Osteoblast (primary cell): ENCODE measurements at regions not wholly inside any gene's neighbourhood (a gene's known extent, or its start where the extent isn't known, plus 50 kb on each side); places are given as distances from the start of the nearest gene placed in this dataset.

Source experiments
- DNase-seq: peaks from one replicate; pipeline ENCODE4 v3.0.0; 2011; ENCODE audit warnings: low spot score, mixed read lengths; ENCODE audit not compliant: insufficient read length; ENCODE audit errors: missing footprints
- H2AFZ ChIP-seq: 2 replicates; pipeline ENCODE4 v1.6.0; 2011; ENCODE audit warnings: mild to moderate bottlenecking, low read length
- H3K27ac ChIP-seq: 2 replicates; pipeline ENCODE4 v1.5.1; 2011; ENCODE audit warnings: mild to moderate bottlenecking, low read depth, low read length, moderate library complexity
- H3K27me3 ChIP-seq: 2 replicates; pipeline ENCODE4 v1.6.0; 2012; ENCODE audit warnings: mild to moderate bottlenecking, control low read depth, inconsistent platforms, low read length, moderate library complexity; ENCODE audit not compliant: insufficient read depth
- H3K36me3 ChIP-seq: 2 replicates; pipeline ENCODE4 v1.5.1; 2011; ENCODE audit warnings: mild to moderate bottlenecking, low read length, control low read depth, moderate library complexity; ENCODE audit not compliant: insufficient read depth
- H3K4me1 ChIP-seq: 2 replicates; pipeline ENCODE4 v1.5.1; 2011; ENCODE audit warnings: mild to moderate bottlenecking, low read length, control low read depth, moderate library complexity; ENCODE audit not compliant: insufficient read depth
- H3K4me2 ChIP-seq: 2 replicates; pipeline ENCODE4 v1.6.0; 2011; ENCODE audit warnings: mild to moderate bottlenecking, low read length; ENCODE audit not compliant: insufficient read depth
- H3K4me3 ChIP-seq: fragments of 200-600 bp; sonication (generic); 3 replicates; pipeline ENCODE4 v1.5.1; 2012; ENCODE audit warnings: mild to moderate bottlenecking, low read length, inconsistent platforms; ENCODE audit not compliant: insufficient read depth
- H3K79me2 ChIP-seq: 2 replicates; pipeline ENCODE4 v1.6.0; 2012; ENCODE audit warnings: mild to moderate bottlenecking, low read length, control low read depth, inconsistent platforms; ENCODE audit not compliant: insufficient read depth
- H3K9me3 ChIP-seq: 2 replicates; pipeline ENCODE4 v1.5.1; 2011; ENCODE audit warnings: low read depth, low read length, control low read depth
- H4K20me1 ChIP-seq: 2 replicates; pipeline ENCODE4 v1.6.0; 2012; ENCODE audit warnings: mild to moderate bottlenecking, low read length, control low read depth; ENCODE audit not compliant: insufficient read depth
- TF ChIP-seq, protein P1 (sequence below): IDR thresholded peaks from 2 replicates; pipeline ENCODE4 v1.5.1; 2011; ENCODE audit warnings: mild to moderate bottlenecking, low read depth, low read length, moderate library complexity; ENCODE audit errors: extremely low read depth

- H3K27me3 ChIP-seq: no peaks in the 10 kb centered on the region
- H3K4me1 ChIP-seq: no peaks in the 10 kb centered on the region
- H3K79me2 ChIP-seq: no peaks in the 10 kb centered on the region
- no peaks in the 10 kb centered on the region for H3K9me3 ChIP-seq
- TF ChIP-seq, protein P1, sequence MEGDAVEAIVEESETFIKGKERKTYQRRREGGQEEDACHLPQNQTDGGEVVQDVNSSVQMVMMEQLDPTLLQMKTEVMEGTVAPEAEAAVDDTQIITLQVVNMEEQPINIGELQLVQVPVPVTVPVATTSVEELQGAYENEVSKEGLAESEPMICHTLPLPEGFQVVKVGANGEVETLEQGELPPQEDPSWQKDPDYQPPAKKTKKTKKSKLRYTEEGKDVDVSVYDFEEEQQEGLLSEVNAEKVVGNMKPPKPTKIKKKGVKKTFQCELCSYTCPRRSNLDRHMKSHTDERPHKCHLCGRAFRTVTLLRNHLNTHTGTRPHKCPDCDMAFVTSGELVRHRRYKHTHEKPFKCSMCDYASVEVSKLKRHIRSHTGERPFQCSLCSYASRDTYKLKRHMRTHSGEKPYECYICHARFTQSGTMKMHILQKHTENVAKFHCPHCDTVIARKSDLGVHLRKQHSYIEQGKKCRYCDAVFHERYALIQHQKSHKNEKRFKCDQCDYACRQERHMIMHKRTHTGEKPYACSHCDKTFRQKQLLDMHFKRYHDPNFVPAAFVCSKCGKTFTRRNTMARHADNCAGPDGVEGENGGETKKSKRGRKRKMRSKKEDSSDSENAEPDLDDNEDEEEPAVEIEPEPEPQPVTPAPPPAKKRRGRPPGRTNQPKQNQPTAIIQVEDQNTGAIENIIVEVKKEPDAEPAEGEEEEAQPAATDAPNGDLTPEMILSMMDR: peak; percentile 70
- DNase-seq: peak; percentile 62
- no peak overlapping the region for H3K4me3 ChIP-seq
- H3K27ac ChIP-seq: no peak overlapping the region
- H2AFZ ChIP-seq: no peak overlapping the region
- H4K20me1 ChIP-seq: no peaks in the 10 kb centered on the region
- H3K36me3 ChIP-seq: no peaks in the 10 kb centered on the region
- no peak overlapping the region for H3K4me2 ChIP-seq
Observed at GRCh38 chr12:67415473-67415872, 146.3 kb downstream of the CAND1 start.

- DNase-seq: no peak
- no peak overlapping the region for H2AFZ ChIP-seq
- H3K27ac ChIP-seq: no peak overlapping the region
- no peaks in the 10 kb centered on the region for H3K9me3 ChIP-seq
- H4K20me1 ChIP-seq: no peaks in the 10 kb centered on the region
- no peaks in the 10 kb centered on the region for H3K36me3 ChIP-seq
- H3K27me3 ChIP-seq: no peaks in the 10 kb centered on the region
- no peak overlapping the region for H3K4me2 ChIP-seq
- no peaks in the 10 kb centered on the region for H3K4me1 ChIP-seq
- H3K4me3 ChIP-seq: no peak overlapping the region
- H3K79me2 ChIP-seq: no peaks in the 10 kb centered on the region
- TF ChIP-seq, protein P1: no peak
Observed at GRCh38 chr12:67419810-67420209, 150.7 kb downstream of the CAND1 start.

DNA sequence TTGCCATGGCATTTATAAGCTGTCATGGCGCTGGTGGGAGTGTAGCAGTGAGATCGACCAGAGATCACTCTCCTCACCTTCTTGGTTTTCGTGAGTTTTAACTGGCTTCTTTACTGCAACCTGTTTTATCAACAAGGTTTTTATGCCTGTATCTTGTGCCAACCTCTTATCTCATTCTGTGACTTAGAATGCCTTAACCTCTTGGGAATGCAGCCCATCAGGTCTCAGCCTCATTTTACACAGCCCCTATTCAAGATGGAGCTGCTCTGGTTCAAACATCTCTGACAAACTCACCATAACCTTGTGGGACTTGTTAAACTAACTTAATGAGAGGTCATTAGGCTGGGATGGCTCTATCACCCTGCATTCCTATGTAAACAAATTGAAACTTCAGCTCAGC lies 151.3 kb downstream of the CAND1 start:
- Histone ChIP-seq H3K27ac (no peak overlapping the region), H3K4me3 (no peak overlapping the region), H3K4me2 (no peak overlapping the region), H3K27me3 (no peaks in the 10 kb centered on the region), H3K9me3 (no peaks in the 10 kb centered on the region), H2AFZ (no peak overlapping the region), H4K20me1 (no peaks in the 10 kb centered on the region), H3K4me1 (no peaks in the 10 kb centered on the region), H3K36me3 (no peaks in the 10 kb centered on the region), H3K79me2 (no peaks in the 10 kb centered on the region)
- TF ChIP-seq, protein P1: no peak
- no peak for DNase-seq

DNA sequence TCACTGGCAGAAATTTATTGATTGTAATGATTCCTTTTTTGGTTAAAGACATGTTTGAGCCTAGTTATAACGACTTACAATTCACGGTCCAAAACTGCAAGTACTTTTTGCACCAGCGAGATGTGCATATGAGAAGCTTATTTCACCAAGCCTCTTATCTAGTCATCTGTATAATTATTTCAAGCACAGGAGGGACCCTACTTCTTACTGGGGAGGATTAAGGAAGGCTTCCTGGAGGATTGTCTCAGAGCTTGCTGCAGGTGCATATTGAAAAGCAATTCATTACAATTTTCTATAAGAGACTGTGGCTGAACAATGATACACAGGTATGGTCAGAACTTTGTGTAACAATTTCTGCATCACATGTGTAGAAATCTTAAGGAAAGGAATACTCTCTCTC lies 152.9 kb downstream of the CAND1 start:
- peaks cover 3% of the 10 kb centered on the region for H3K4me1 ChIP-seq

More for the DNA sequence above, 152.9 kb downstream of the CAND1 start:
- Histone ChIP-seq H3K27me3 (no peaks in the 10 kb centered on the region), H3K79me2 (no peaks in the 10 kb centered on the region), H3K9me3 (no peaks in the 10 kb centered on the region), H2AFZ (no peak overlapping the region), H3K4me3 (no peak overlapping the region), H3K36me3 (no peaks in the 10 kb centered on the region), H3K27ac (no peak overlapping the region), H4K20me1 (no peaks in the 10 kb centered on the region), H3K4me2 (no peak overlapping the region)
- TF ChIP-seq, protein P1: no peak
- no peak for DNase-seq
